LNCaP clone FGC (cell line): ENCODE measurements at regions not wholly inside any gene's neighbourhood (a gene's known extent, or its start where the extent isn't known, plus 50 kb on each side); places are given as distances from the start of the nearest gene placed in this dataset.

Experiments
- DNase-seq: peaks from one replicate; pipeline ENCODE4 v3.0.0-alpha.2; 2011; ENCODE audit warnings: low read depth
- H3K4me3 ChIP-seq: 2 replicates; pipeline ENCODE4 v1.5.1; 2011; ENCODE audit warnings: mild to moderate bottlenecking, low read depth, low read length, control low read depth
- TF ChIP-seq, protein P1 (sequence below): IDR thresholded peaks from 2 replicates; pipeline ENCODE4 v1.5.1; 2012; ENCODE audit warnings: mild to moderate bottlenecking; ENCODE audit not compliant: control insufficient read depth, insufficient read depth; ENCODE audit errors: extremely low read depth

DNA sequence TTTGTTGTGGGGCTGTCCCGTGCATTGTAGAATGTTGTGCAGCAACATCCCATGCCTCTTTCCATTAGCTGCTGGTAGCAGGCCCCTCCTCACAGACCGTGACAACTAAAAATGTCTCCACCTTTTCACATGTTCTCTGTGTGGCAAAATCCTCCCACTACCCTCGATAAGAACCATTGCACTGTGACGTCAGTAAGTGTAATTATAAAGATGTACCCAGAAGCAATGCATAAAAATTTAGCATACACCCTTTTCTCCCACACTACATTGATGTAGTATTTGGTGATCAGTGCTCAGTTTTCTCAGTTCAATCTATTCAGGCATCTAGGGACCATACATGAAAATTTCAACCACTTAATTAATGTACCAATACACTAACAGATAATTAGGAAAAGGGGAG is 389.9 kb downstream of the DOK5 start:
- TF ChIP-seq, protein P1, sequence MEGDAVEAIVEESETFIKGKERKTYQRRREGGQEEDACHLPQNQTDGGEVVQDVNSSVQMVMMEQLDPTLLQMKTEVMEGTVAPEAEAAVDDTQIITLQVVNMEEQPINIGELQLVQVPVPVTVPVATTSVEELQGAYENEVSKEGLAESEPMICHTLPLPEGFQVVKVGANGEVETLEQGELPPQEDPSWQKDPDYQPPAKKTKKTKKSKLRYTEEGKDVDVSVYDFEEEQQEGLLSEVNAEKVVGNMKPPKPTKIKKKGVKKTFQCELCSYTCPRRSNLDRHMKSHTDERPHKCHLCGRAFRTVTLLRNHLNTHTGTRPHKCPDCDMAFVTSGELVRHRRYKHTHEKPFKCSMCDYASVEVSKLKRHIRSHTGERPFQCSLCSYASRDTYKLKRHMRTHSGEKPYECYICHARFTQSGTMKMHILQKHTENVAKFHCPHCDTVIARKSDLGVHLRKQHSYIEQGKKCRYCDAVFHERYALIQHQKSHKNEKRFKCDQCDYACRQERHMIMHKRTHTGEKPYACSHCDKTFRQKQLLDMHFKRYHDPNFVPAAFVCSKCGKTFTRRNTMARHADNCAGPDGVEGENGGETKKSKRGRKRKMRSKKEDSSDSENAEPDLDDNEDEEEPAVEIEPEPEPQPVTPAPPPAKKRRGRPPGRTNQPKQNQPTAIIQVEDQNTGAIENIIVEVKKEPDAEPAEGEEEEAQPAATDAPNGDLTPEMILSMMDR, result no peak
- H3K4me3 ChIP-seq, result no peak overlapping the region
- DNase-seq, result no peak

DNA sequence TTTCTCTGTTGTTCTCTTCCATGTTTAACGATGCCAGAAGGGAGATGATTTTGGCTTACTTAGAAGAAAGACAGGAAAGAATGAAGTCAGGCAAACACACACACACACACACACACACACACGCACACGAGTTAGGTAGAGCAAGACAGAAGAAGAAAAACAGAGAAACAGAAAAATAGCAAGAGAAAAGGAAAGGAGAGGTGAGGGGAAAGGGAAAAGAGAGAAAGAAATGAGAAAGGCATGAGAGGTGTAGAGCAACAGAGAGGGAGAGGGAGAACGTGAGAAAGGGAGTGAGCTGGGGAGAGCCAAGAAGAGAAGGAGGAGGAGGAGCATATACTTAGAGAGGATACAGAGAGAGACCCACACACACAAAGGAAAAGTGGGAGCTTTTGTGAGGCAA is 385.3 kb downstream of the DOK5 start:
- no peak overlapping the region for H3K4me3 ChIP-seq
- DNase-seq, result no peak
- TF ChIP-seq, protein P1, result no peak

DNA sequence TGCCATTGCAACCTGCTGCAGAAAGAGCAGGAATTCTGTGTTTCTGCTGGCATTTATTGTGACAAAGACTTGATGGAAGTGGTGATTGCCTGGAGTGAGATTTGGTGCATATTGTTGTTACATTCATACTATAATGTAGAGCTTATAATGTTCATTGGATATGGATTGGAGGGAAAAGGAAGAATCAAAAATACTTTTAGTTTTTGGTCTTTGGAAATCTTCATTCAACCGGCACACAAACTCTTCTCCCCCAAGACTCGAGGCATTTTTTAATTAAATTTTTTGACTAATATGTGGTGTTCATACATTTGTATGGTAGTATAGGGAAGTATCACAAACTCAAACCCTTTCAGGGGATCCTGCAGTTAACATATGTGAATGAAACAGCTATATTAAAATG is 380.8 kb downstream of the DOK5 start:
- DNase-seq, result no peak
- TF ChIP-seq, protein P1, result no peak
- H3K4me3 ChIP-seq, result no peak overlapping the region

DNA sequence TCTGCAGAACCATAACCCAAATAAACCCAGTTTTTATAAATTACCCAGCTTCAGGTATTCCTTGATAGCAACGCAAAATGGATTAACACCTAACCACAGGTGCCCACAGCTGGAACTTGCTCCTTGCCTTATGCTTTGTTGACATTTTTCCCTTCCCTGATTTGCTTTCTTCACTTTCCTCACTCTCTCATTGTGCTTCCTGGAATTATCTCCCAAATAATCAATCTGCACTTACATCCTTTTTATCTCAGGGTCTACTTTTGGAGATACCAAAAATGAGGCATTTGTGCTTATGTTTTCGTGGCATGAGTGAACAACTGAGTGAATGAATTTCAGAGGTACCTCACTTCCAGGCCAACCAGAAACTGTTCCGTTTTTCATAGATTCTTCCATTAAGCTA is 374.3 kb downstream of the DOK5 start:
- TF ChIP-seq, protein P1, result no peak
- DNase-seq, result no peak
- H3K4me3 ChIP-seq, result no peak overlapping the region

DNA sequence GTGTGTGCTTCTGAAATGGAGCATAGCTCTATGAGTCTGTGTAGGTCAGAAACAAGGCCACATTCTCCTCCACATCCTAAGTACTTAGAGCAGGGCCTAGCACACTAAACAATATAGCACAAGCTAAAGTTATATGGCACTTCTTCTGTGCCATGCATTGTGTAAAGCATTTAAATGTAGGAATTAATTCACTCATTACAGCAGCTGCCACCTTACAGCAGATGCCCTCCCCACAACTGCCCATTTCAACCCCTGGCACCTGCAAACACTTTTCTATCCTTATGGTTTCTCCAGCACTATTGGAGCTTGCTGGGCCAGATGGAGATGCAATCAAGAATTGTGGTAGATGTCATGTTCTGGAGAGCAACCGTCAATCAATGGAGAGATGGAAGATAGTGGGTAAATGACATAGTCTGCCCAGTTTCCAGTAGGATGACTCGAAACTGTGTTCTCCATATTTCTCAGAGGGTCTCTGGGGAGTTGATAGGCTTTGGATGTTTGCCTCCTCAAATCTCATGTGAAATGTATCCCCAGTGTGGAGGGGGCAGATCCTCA is 373.7 kb downstream of the DOK5 start:
- TF ChIP-seq, protein P1, result no peak

DNA sequence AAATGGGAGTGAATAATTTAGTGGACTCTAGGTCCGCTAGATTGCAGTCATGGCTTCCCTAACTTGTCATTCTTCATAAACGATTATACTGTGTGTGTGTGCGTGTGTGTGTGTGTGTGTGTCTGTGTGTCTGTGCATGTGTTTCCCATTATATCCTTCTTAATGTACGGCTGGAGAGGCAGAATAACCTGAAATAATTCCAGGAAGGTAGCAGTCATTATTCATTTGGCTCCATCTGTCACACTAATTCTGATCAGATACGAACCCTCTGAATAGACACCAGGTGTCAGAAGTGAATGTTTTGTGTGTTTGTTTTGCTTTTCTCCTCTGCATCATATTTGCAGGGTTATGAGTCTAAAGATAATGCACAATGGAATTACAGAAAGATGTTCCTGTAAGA is 372.9 kb downstream of the DOK5 start:
- DNase-seq, result no peak
- no peak overlapping the region for H3K4me3 ChIP-seq
- TF ChIP-seq, protein P1, result no peak

More for the DNA sequence above, 373.7 kb downstream of the DOK5 start:
- DNase-seq, result no peak
- no peak overlapping the region for H3K4me3 ChIP-seq

DNA sequence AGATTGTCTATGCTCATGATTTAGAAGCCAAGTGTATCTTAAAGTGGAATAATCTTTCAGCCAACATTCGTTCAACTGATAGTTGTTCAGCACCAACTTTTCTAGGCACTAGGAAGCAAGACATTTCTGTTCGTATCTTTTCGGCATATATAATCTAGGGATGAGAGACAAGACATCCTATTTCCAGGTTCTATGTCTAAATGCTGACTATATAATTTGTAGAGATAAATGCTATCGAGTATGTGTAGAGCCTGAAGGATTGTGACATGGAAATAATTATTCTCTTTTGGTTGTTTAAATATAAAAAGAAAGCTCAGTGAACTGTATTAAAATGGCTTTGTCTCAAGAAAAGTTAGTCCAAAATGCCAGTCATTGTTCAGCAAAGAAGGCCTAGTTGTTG is 371.6 kb downstream of the DOK5 start:
- no peak overlapping the region for H3K4me3 ChIP-seq
- no peak for DNase-seq
- TF ChIP-seq, protein P1, result no peak
